Activated CD4-positive, CD25-positive, alpha-beta regulatory T cell treated with anti-CD3 and anti-CD28 coated beads, Interleukin-2, amount 50 U/mL, for 16 hours (primary cell): ENCODE measurements at regions not wholly inside any gene's neighbourhood (a gene's known extent, or its start where the extent isn't known, plus 50 kb on each side); places are given as distances from the start of the nearest gene placed in this dataset.

Source experiments
- DNase-seq: peaks from one replicate; pipeline ENCODE4 v3.0.0-alpha.2; 2020; ENCODE audit warnings: low read depth, low spot score

GRCh38 chr2:177010861-177011260, 201.7 kb upstream of the HNRNPA3 start:
- DNase-seq, result no peak

- DNase-seq, result no peak
Observed at GRCh38 chr2:177014946-177015345, 197.6 kb upstream of the HNRNPA3 start.

GRCh38 chr2:177015356-177015923, 197.2 kb upstream of the HNRNPA3 start:
- no peak for DNase-seq

GRCh38 chr2:177020524-177021119, 192.0 kb upstream of the HNRNPA3 start:
- no peak for DNase-seq

GRCh38 chr2:177021706-177022343, 190.8 kb upstream of the HNRNPA3 start:
- DNase-seq, result no peak

- no peak for DNase-seq
Observed at GRCh38 chr2:177024765-177025164, 187.8 kb upstream of the HNRNPA3 start.

- no peak for DNase-seq
Observed at GRCh38 chr2:177026253-177026652, 186.3 kb upstream of the HNRNPA3 start.

GRCh38 chr2:177026956-177027355, 185.6 kb upstream of the HNRNPA3 start:
- DNase-seq, result no peak

- no peak for DNase-seq
Observed at GRCh38 chr2:177028296-177028695, 184.3 kb upstream of the HNRNPA3 start.

- no peak for DNase-seq
Observed at GRCh38 chr2:177029075-177029474, 183.5 kb upstream of the HNRNPA3 start.

GRCh38 chr2:177029501-177029900, 183.1 kb upstream of the HNRNPA3 start:
- DNase-seq, result no peak

- no peak for DNase-seq
Observed at GRCh38 chr2:177029901-177030300, 182.7 kb upstream of the HNRNPA3 start.

GRCh38 chr2:177030451-177031105, 182.0 kb upstream of the HNRNPA3 start:
- DNase-seq, result no peak

GRCh38 chr2:177031438-177032180, 181.0 kb upstream of the HNRNPA3 start:
- DNase-seq, result no peak

GRCh38 chr2:177036747-177037146, 175.8 kb upstream of the HNRNPA3 start:
- DNase-seq, result no peak

- no peak for DNase-seq
Observed at GRCh38 chr2:177037569-177037968, 175.0 kb upstream of the HNRNPA3 start.

GRCh38 chr2:177038787-177039484, 173.7 kb upstream of the HNRNPA3 start:
- no peak for DNase-seq

- DNase-seq, result no peak
Observed at GRCh38 chr2:177042311-177042710, 170.3 kb upstream of the HNRNPA3 start.

- no peak for DNase-seq
Observed at GRCh38 chr2:177044671-177045070, 167.9 kb upstream of the HNRNPA3 start.

- DNase-seq, result no peak
Observed at GRCh38 chr2:177048981-177049380, 163.6 kb upstream of the HNRNPA3 start.

- no peak for DNase-seq
Observed at GRCh38 chr2:177051278-177051677, 161.3 kb upstream of the HNRNPA3 start.
